Skeletal muscle tissue (tissue), 3 donors: ENCODE measurements at regions not wholly inside any gene's neighbourhood (a gene's known extent, or its start where the extent isn't known, plus 50 kb on each side); places are given as distances from the start of the nearest gene placed in this dataset.
A peak's percentile ranks its signal among the peaks of the same experiment; 100 is the strongest.

Source experiments
- H3K27ac ChIP-seq: one replicate; pipeline ENCODE4 v1.7.0; 2013; ENCODE audit warnings: mild to moderate bottlenecking, low read depth, low read length, inconsistent platforms
- H3K27me3 ChIP-seq, 3 donors: one replicate each; pipeline ENCODE4 v1.7.0; 2013; ENCODE audit warnings: low read length in 3 of 3; ENCODE audit not compliant: control insufficient read depth in 3 of 3, insufficient read depth in 3 of 3
- H3K36me3 ChIP-seq, 3 donors: one replicate each; pipeline ENCODE4 v1.7.0; 2013; ENCODE audit warnings: low read length in 3 of 3; ENCODE audit not compliant: control insufficient read depth in 3 of 3, insufficient read depth in 3 of 3
- H3K4me1 ChIP-seq, 3 donors: one replicate each; pipeline ENCODE4 v1.7.0; 2013; ENCODE audit warnings: low read length in 3 of 3, mild to moderate bottlenecking in 3 of 3; ENCODE audit not compliant: control insufficient read depth in 3 of 3, insufficient read depth in 3 of 3
- H3K4me3 ChIP-seq, 3 donors: one replicate each; pipeline ENCODE4 v1.7.0; 2013; ENCODE audit warnings: low read length in 3 of 3
- H3K9ac ChIP-seq, 3 donors: one replicate each; pipeline ENCODE4 v1.7.0; 2013; ENCODE audit warnings: low read length in 3 of 3, mild to moderate bottlenecking in 3 of 3, moderate library complexity in 2 of 3, low read depth in 1 of 3
- H3K9me3 ChIP-seq, 3 donors: one replicate each; pipeline ENCODE4 v1.7.0; 2013; ENCODE audit warnings: low read length in 3 of 3; ENCODE audit not compliant: control insufficient read depth in 3 of 3
- donor health status: Osteomylitis.

DNA sequence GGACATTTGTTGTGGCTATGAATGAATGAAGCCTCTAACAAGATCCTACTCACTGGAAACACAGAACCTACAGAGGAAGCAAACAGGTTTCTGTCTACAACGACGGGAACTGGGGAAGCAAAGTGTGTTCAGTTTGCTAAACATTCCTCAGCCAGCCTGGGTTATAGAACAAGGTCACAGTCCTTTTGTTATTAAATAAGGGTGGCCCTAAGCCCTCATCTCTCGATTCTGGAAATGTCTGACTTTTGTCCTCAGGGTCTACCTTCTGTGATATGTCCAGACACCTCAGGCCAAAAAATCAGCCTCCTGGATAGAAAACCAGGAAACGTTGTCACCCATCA is 64.6 kb upstream of the ARHGEF7 start:
- H3K27ac ChIP-seq = no peak overlapping the region
- H3K4me3 ChIP-seq = no peak overlapping the region
- no peaks in the 10 kb centered on the region for H3K9me3 ChIP-seq
- peaks cover 8 to 21% (median 13%) of the 10 kb centered on the region in 3 donors for H3K4me1 ChIP-seq
- H3K27me3 ChIP-seq = no peaks in the 10 kb centered on the region
- H3K9ac ChIP-seq = no peak overlapping the region
- no peaks in the 10 kb centered on the region for H3K36me3 ChIP-seq

DNA sequence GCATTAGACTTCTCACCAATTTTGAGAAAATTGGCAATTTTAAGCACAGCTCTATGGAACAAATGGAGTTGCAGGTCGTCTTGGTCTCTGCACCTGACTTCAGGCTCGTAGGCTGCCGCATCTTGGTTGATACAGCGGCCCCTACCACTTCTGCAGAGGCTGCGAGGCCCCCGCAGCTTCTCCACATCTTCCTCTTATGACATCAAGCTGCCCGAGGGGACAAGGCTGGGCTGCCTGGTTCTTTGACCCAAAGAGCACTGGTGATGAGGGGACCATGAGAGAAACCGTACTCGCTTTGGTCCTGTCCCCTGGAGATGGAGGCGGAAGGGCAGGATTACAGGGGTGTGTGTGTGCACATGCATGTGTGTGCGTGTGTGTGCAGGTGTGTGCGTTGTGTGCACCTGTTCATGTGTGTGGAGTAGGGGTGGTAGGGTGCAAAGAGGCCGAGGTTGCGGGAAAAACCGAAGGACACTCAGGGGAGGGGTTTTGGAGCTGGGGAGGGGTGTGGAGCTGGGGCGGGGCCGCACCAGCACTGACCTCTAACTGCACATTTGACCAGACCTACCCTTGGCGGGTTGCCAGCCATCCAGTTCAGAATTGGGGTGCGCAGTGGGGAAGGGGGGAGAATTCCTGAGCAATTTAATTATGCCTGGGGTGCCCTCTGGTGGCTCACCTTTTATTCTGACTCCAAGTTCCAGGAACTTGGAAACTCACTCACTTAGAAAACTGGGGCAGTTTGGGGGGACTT is 65.1 kb upstream of the ARHGEF7 start:
- Histone ChIP-seq H3K4me3 (no peak overlapping the region), H3K9ac (no peak overlapping the region), H3K36me3 (no peaks in the 10 kb centered on the region), H3K9me3 (no peaks in the 10 kb centered on the region), H3K27me3 (no peaks in the 10 kb centered on the region), H3K4me1 (peaks cover 8 to 21% (median 13%) of the 10 kb centered on the region in 3 donors), H3K27ac (no peak overlapping the region)

DNA sequence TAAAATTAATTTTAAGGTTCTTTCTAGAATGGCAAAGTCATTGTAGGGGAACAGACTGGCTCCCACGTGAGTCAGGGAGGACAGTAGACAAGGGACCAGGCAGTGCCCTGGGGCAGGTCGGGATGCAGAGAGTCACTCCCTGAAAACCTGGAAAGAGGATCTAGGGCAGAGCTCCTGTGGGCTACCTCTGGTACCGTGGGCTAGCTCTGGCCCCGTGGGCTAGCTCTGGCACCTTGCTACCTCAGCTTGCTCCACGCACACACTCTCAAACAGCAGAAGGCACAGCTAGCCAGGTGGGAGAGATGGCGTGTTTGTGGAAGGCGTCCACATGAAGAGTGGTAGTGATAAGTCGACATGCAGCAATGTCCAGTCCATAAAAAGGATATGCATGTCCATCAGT is 66.7 kb upstream of the ARHGEF7 start:
- Histone ChIP-seq H3K9ac (peak overlapping the region in 1 of 3 donors; percentile 8), H3K36me3 (no peaks in the 10 kb centered on the region), H3K4me1 (peaks cover 11 to 29% (median 14%) of the 10 kb centered on the region in 3 donors), H3K9me3 (no peaks in the 10 kb centered on the region), H3K27me3 (no peaks in the 10 kb centered on the region), H3K27ac (no peak overlapping the region), H3K4me3 (no peak overlapping the region)

DNA sequence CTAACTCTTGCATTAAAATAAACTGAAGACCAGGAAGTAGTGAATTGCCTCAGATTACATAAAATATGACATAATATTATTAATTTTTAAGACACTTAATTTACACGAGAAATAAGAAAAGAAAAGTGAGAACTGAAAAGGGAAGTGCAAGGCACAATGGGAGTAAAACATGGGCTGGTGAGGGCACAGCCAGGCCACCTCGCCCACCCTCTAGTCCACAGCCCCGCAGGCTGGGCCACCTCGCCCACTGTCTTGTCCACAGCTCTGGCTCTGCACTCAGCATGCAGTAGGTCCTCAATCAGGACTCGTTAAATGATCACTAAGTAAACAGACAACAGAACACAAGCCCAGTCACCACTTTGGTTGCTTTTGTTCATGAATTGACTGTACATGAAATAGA is 67.8 kb upstream of the ARHGEF7 start:
- Histone ChIP-seq H3K4me3 (no peak overlapping the region), H3K27ac (peak overlapping the region; percentile 61), H3K4me1 (peaks cover 11 to 29% (median 17%) of the 10 kb centered on the region in 3 donors), H3K9me3 (no peaks in the 10 kb centered on the region), H3K36me3 (no peaks in the 10 kb centered on the region), H3K9ac (no peak overlapping the region), H3K27me3 (no peaks in the 10 kb centered on the region)

DNA sequence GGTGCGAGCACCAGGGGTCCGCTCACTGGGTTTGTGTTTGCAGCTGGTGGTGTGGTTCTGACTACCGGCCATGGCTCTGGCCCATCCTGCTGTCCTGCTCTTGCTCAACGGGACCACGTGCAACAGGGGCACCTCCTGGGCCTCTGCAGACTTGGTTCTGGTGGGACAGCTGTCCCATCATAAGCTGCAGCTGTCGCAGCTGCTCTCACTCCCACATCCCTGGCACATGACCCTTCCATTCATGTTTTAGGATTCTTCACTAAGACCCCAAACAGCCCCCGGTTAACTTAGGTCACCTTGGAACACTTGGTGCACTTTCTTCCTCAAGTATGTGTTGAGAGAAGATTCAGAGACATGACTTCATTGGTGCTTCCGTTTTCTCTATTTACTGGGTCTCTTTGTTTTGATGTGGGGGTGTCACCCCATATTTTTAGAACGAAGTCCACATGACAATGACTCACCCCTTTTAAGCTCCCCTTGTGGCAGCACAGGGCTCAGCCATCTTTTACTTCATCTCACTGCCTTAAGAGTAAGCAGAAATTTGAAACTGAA is 68.4 kb upstream of the ARHGEF7 start:
- Histone ChIP-seq H3K4me1 (peaks cover 11 to 29% (median 17%) of the 10 kb centered on the region in 3 donors), H3K27me3 (no peaks in the 10 kb centered on the region), H3K4me3 (no peak overlapping the region), H3K9me3 (no peaks in the 10 kb centered on the region), H3K9ac (no peak overlapping the region), H3K27ac (peak overlapping the region; percentile 61), H3K36me3 (no peaks in the 10 kb centered on the region)

DNA sequence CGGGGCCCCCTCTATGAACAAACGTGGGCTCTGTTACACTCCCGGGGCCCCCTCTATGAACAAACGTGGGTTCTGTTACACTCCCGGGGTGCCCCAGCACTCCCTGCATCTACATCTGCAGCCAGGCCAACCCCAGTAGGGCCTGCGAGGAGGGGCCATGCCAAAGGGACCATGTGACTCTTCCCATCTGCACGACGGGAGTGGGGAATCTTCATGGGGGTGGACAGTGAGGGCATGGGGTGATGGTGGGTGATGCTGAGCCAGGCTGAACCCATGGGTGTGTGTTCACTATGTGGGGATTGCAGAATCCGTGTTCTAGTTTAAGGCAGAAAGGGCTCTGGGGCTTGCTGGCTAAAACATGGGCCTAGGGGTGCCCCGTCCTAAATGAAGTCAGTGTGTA is 69.9 kb upstream of the ARHGEF7 start:
- no peaks in the 10 kb centered on the region for H3K36me3 ChIP-seq
- H3K9ac ChIP-seq = no peak overlapping the region
- no peak overlapping the region for H3K27ac ChIP-seq
- H3K27me3 ChIP-seq = no peaks in the 10 kb centered on the region
- no peaks in the 10 kb centered on the region for H3K9me3 ChIP-seq
- no peak overlapping the region for H3K4me3 ChIP-seq
- H3K4me1 ChIP-seq = peaks cover 11 to 29% (median 17%) of the 10 kb centered on the region in 3 donors

DNA sequence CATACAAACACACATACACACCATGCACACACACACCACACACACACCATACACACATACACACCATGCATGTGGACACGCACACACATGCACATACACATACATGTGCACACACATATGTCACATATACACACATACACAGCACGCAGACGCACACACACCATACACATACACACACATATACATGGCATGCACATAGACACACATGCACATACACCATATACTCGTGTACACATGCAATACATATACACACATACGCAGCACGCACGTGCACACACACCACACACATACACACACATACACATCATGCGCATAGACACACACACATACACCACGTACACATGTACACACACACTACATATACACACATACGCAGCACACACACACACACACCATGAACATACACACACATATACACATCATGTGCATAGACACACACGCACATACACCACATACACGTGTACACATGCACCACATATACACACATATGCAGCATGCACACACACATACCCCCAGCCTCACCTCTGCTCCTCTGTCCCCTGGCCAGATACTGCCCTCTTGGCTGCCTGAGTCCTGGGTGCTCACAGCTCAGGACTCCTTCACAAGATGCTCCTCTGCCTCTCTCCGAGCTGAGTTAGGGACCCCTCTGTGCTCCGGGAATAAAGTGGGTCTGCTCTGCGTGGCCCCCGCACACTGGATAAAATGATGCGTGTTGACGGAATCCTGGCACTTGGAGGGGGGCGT is 70.9 kb upstream of the ARHGEF7 start:
- H3K4me1 ChIP-seq = peaks cover 11 to 26% (median 17%) of the 10 kb centered on the region in 3 donors
- H3K27me3 ChIP-seq = peaks cover 0 to under 1% (median 0%) of the 10 kb centered on the region in 3 donors
- no peak overlapping the region for H3K27ac ChIP-seq
- no peaks in the 10 kb centered on the region for H3K9me3 ChIP-seq
- no peaks in the 10 kb centered on the region for H3K36me3 ChIP-seq
- no peak overlapping the region for H3K9ac ChIP-seq
- H3K4me3 ChIP-seq = no peak overlapping the region

DNA sequence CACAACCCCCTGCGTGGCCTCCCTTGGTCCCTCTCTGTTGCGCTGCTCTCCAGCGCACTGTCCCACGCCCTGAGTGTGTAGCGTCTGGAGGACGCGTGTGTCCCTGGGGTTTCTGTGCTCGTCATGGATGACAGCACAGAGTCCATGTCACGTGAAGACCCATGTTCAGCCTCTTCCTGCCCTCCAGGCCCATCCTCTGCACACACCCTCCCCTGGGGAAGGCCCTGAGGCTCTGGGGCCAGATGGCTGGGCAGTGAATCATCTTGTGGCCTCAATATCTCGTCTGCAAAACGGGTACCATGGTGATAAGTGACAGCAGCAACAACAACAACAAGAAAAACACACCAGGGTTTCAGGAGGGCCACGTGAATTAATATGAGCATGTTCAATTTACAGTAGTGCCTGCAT is 71.5 kb upstream of the ARHGEF7 start:
- peaks cover 11 to 26% (median 20%) of the 10 kb centered on the region in 3 donors for H3K4me1 ChIP-seq
- no peak overlapping the region for H3K27ac ChIP-seq
- no peaks in the 10 kb centered on the region for H3K36me3 ChIP-seq
- H3K9me3 ChIP-seq = no peaks in the 10 kb centered on the region
- H3K27me3 ChIP-seq = peaks cover 0 to 6% (median 0%) of the 10 kb centered on the region in 3 donors
- no peak overlapping the region for H3K4me3 ChIP-seq
- H3K9ac ChIP-seq = no peak overlapping the region

DNA sequence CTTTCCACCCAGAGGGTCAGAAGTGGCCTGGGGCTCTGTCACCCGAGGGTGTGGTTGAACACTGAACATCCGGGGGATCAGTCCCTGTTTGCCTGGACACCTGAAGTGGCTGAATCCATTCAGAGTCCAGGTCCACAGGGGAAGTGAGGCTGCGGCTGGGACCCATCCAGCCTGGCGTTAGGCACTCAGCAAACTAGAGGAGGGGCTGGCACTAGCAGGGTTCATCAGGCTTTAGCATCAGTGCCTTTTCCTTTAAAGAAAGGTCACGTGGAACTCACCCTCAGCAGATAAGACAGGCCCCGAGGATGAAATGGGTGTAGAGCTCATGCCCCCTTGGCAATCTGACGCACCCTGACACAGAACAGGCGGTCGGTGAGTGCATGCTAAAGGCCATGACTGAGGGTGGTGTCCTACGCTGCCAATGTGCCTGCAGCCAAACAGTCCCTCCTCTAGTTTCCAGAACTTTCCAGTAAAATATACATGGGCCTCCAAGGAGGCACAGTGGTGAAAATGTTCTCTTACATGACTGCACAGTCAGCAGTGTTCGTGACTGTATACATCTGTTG is 72.4 kb upstream of the ARHGEF7 start:
- Histone ChIP-seq H3K9ac (no peak overlapping the region), H3K27ac (no peak overlapping the region), H3K27me3 (peaks cover 0 to 6% (median 0%) of the 10 kb centered on the region in 3 donors), H3K4me3 (no peak overlapping the region), H3K36me3 (no peaks in the 10 kb centered on the region), H3K9me3 (no peaks in the 10 kb centered on the region), H3K4me1 (peaks cover 15 to 26% (median 20%) of the 10 kb centered on the region in 3 donors)

DNA sequence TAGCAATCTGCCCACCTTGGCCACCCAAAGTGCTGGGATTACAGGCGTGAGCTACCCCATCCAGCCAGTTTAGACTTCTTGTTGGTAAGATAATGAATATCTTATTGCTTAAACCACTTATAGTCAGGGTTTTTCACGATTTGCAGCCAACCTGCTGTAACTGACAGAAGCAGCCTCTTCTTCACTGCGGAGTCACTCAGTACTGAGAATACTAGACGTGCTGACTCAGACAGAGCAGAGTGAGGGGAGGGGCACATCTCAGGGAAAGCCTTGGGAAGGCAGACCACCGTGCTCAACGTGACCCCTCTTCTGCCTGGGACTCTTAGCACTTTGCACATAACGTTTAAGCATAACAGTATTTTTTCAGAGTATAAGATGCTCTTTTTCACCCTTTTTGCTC is 74.3 kb upstream of the ARHGEF7 start:
- no peak overlapping the region for H3K27ac ChIP-seq
- H3K27me3 ChIP-seq = peaks cover 0 to 6% (median 0%) of the 10 kb centered on the region in 3 donors
- no peaks in the 10 kb centered on the region for H3K9me3 ChIP-seq
- no peak overlapping the region for H3K9ac ChIP-seq
- peaks cover 6 to 11% (median 7%) of the 10 kb centered on the region in 3 donors for H3K4me1 ChIP-seq
- H3K4me3 ChIP-seq = no peak overlapping the region
- no peaks in the 10 kb centered on the region for H3K36me3 ChIP-seq
